GM12864 (cell line): ENCODE measurements at regions not wholly inside any gene's neighbourhood (a gene's known extent, or its start where the extent isn't known, plus 50 kb on each side); places are given as distances from the start of the nearest gene placed in this dataset.

Source experiments
- DNase-seq: peaks from one replicate; pipeline ENCODE4 v3.0.0-alpha.2; 2011; ENCODE audit warnings: low read depth
- H3K4me3 ChIP-seq: 2 replicates; pipeline ENCODE4 v1.5.1; 2011; ENCODE audit warnings: mild to moderate bottlenecking, low read depth, low read length, control low read depth
- TF ChIP-seq, protein P1 (sequence below): IDR thresholded peaks from 2 replicates; pipeline ENCODE4 v1.5.1; 2011; ENCODE audit warnings: low read depth, mild to moderate bottlenecking, moderate library complexity, low read length, control low read depth, inconsistent platforms; ENCODE audit errors: missing control alignments

GRCh38 chr3:66740260-66740659 is 239.4 kb upstream of the LRIG1 start:
- H3K4me3 ChIP-seq, result no peak overlapping the region
- TF ChIP-seq, protein P1, sequence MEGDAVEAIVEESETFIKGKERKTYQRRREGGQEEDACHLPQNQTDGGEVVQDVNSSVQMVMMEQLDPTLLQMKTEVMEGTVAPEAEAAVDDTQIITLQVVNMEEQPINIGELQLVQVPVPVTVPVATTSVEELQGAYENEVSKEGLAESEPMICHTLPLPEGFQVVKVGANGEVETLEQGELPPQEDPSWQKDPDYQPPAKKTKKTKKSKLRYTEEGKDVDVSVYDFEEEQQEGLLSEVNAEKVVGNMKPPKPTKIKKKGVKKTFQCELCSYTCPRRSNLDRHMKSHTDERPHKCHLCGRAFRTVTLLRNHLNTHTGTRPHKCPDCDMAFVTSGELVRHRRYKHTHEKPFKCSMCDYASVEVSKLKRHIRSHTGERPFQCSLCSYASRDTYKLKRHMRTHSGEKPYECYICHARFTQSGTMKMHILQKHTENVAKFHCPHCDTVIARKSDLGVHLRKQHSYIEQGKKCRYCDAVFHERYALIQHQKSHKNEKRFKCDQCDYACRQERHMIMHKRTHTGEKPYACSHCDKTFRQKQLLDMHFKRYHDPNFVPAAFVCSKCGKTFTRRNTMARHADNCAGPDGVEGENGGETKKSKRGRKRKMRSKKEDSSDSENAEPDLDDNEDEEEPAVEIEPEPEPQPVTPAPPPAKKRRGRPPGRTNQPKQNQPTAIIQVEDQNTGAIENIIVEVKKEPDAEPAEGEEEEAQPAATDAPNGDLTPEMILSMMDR, result no peak
- no peak for DNase-seq

GRCh38 chr3:66744521-66744920 is 243.7 kb upstream of the LRIG1 start:
- no peak for DNase-seq
- H3K4me3 ChIP-seq, result no peak overlapping the region
- TF ChIP-seq, protein P1, result no peak

DNA sequence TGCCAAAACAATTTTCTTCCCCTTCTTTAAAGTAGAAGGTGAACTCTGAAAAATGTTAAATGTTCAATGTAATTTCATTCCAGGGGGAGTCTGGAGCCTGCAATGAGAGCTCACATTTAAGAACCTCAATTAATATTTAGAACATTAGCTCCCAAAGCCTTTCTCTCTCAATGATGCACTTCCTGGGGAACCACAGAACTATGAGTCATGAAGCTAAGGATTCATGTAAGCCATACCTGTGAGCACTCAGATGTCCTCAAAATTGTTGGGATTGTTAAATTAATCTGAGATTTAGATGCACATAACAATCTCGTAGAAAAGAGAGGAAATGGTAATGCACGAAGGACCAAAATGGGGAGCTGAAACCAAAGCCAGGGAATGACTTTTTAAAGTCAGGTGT is 244.2 kb upstream of the LRIG1 start:
- DNase-seq, result no peak

DNA sequence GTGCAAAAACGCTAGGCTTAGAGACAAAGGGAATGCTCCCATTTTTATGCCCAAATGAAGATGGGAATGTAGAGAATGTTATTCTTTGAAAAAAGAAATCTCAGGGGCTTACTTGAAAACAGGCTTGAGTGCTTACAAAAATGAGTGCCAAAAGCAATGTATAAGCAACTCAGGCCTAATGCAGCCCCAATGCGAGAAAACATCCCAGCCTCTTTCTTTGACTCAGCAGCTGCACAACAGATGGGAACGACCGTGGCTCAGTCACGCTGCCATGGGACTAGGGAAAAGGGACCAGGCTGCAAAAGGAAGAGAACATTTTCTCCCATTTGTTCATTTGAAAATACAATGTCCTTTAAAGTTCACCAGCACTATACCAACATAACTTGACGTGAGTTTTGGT is 246.4 kb upstream of the LRIG1 start:
- no peak for DNase-seq
- TF ChIP-seq, protein P1, result no peak
- no peak overlapping the region for H3K4me3 ChIP-seq

More for the DNA sequence above, 244.2 kb upstream of the LRIG1 start:
- no peak overlapping the region for H3K4me3 ChIP-seq
- TF ChIP-seq, protein P1, result no peak

DNA sequence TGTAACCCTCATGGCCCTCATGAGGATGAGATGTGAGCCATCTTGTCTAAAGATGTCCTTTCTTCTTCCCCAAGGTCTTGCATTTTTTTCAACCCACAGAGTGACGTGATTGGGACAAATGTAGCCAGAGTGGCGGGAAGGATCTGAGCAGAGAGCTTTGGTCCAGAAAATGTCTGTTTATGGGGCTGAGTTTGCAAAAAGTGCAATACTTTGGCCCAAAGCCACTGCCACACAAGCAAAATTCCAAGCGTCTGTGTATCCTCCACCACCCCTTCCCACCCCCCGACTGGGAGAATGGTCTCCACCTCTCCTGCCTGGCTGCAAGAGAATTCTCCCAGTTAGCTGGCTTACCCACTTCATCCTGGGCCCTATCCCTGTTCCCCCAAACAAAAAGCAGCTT is 246.9 kb upstream of the LRIG1 start:
- DNase-seq, result no peak
- TF ChIP-seq, protein P1, result no peak
- H3K4me3 ChIP-seq, result no peak overlapping the region

DNA sequence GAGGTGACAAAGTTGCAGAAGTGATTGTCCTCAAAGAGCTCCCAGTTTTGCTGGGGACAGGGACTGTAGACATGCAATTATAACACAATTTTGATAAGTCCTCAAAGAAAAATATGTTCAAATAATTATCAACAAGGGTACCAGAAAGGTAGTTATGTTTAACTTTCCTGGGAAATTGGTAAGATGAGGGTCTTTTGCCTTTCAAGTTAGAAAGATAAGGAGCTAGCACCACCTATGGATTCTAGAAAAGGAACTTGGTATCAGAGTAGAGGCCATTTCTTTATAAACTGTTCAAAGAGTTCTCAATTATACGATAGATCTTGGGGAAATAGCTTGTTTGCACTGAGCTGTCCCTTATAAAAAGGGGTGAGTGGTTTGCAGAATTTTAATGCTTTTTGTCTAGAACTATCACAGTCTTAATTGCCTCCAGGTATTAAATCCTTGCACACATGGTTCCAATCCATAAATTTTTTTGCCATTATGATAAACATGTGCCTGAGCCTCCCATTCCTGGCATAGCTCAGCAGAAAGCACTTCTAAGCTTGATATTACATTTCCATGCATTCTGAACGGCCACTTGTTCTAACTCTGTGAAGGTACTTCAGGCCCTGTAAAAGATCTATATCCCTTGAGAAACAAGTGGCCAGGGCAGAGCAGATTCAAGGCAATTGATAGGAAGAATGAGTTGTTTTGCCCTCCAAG is 247.5 kb upstream of the LRIG1 start:
- no peak for DNase-seq
- TF ChIP-seq, protein P1, result no peak
- no peak overlapping the region for H3K4me3 ChIP-seq

- H3K4me3 ChIP-seq, result no peak overlapping the region
- TF ChIP-seq, protein P1, result no peak
- no peak for DNase-seq
Observed at GRCh38 chr3:66751842-66752241, 246.3 kb upstream of the KBTBD8 start.
